GM19035 (cell line): ENCODE measurements at regions not wholly inside any gene's neighbourhood (a gene's known extent, or its start where the extent isn't known, plus 50 kb on each side); places are given as distances from the start of the nearest gene placed in this dataset.
A peak's percentile ranks its signal among the peaks of the same experiment; 100 is the strongest.
"Not testable (repeated sequence)": the region's sequence is repeated elsewhere in the genome, so short reads cannot be mapped to it uniquely, and the experiment has no call there.

Experiments
- ATAC-seq: cut with Tn5 transposase; IDR thresholded peaks from one replicate; pipeline ENCODE4 v1.9.1; 2021; ENCODE audit not compliant: unreplicated experiment

GRCh38 chr3:5464649-5465048, 277.1 kb downstream of the EDEM1 start:
- no peak for ATAC-seq

GRCh38 chr3:5465183-5465582, 277.7 kb downstream of the EDEM1 start:
- ATAC-seq: no peak

- no peak for ATAC-seq
Measured at GRCh38 chr3:5466065-5466464, 278.6 kb downstream of the EDEM1 start.

- no peak for ATAC-seq
Measured at GRCh38 chr3:5466717-5467116, 279.2 kb downstream of the EDEM1 start.

- no peak for ATAC-seq
Measured at GRCh38 chr3:5473471-5473870, 286.0 kb downstream of the EDEM1 start.

GRCh38 chr3:5476403-5476802, 288.9 kb downstream of the EDEM1 start:
- no peak for ATAC-seq

- no peak for ATAC-seq
Measured at GRCh38 chr3:5479229-5479799, 291.8 kb downstream of the EDEM1 start.

- no peak for ATAC-seq
Measured at GRCh38 chr3:5480190-5480589, 292.7 kb downstream of the EDEM1 start.

GRCh38 chr3:5485427-5485826, 297.9 kb downstream of the EDEM1 start:
- ATAC-seq: no peak

- no peak for ATAC-seq
Measured at GRCh38 chr3:5488771-5489170, 301.3 kb downstream of the EDEM1 start.

GRCh38 chr3:5489536-5489935, 302.0 kb downstream of the EDEM1 start:
- ATAC-seq: no peak

- no peak for ATAC-seq
Measured at GRCh38 chr3:5494905-5495519, 307.5 kb downstream of the EDEM1 start.

- no peak for ATAC-seq
Measured at GRCh38 chr3:5497497-5497896, 310.0 kb downstream of the EDEM1 start.

GRCh38 chr3:5498981-5499380, 311.5 kb downstream of the EDEM1 start:
- ATAC-seq: peak; percentile 25

- peak; percentile 70 for ATAC-seq
Measured at GRCh38 chr3:5499404-5499803, 311.9 kb downstream of the EDEM1 start.

- no peak for ATAC-seq
Measured at GRCh38 chr3:5503136-5503535, 315.6 kb downstream of the EDEM1 start.

GRCh38 chr3:5504135-5504534, 316.6 kb downstream of the EDEM1 start:
- ATAC-seq: no peak

GRCh38 chr3:5505163-5505562, 317.7 kb downstream of the EDEM1 start:
- no peak for ATAC-seq

- ATAC-seq: no peak
Measured at GRCh38 chr3:5505997-5506396, 318.5 kb downstream of the EDEM1 start.

GRCh38 chr3:5508860-5509259, 321.4 kb downstream of the EDEM1 start:
- not testable (repeated sequence) for ATAC-seq

- ATAC-seq: no peak
Measured at GRCh38 chr3:5510300-5510699, 322.8 kb downstream of the EDEM1 start.

GRCh38 chr3:5517921-5518320, 330.4 kb downstream of the EDEM1 start:
- no peak for ATAC-seq

- no peak for ATAC-seq
Measured at GRCh38 chr3:5520237-5520636, 332.7 kb downstream of the EDEM1 start.
